ENCODE measurements at regions not wholly inside any gene's neighbourhood (a gene's known extent, or its start where the extent isn't known, plus 50 kb on each side); places are given as distances from the start of the nearest gene placed in this dataset.

- Histone ChIP-seq H3K9me3 (ENCODE audit: control insufficient read depth, insufficient read depth, low read depth, low read length) (peaks cover 2% of the 10 kb centered on the region; the same call in 1 of the 2 replicates), H3K4me3 (ENCODE audit: low read depth, low read length) (no peak overlapping the region), H3K36me3 (ENCODE audit: control insufficient read depth in 2 of 2, insufficient read depth in 1 of 2, low read length in 2 of 2) (no peaks in the 10 kb centered on the region), H3K27ac (ENCODE audit: extremely low read depth, low read depth, low read length) (no peak overlapping the region), H3K4me1 (ENCODE audit: control insufficient read depth, insufficient read depth, low read length) (no peaks in the 10 kb centered on the region)
- TF ChIP-seq IKZF3 (tag by site-specific recombination; IDR thresholded peaks at IDR 0.05) (no peak), ZNF202 (tag by site-specific recombination; IDR thresholded peaks at IDR 0.05; ENCODE audit: borderline replicate concordance) (no peak), ZNF837 (tag by site-specific recombination; IDR thresholded peaks at IDR 0.05) (no peak), ZNF654 (tag by site-specific recombination; IDR thresholded peaks at IDR 0.05; ENCODE audit: low read depth) (no peak), ZNF394 (tag by site-specific recombination; IDR thresholded peaks at IDR 0.05; ENCODE audit: borderline replicate concordance) (no peak), ZNF664 (tag by site-specific recombination; IDR thresholded peaks at IDR 0.05) (no peak), OSR2 (tag by site-specific recombination; IDR thresholded peaks at IDR 0.05) (no peak), ZNF561 (tag by site-specific recombination; IDR thresholded peaks at IDR 0.05; ENCODE audit: borderline replicate concordance) (no peak), ZNF580 (tag by site-specific recombination; IDR thresholded peaks at IDR 0.05) (no peak), ZFP69B (tag by site-specific recombination; IDR thresholded peaks at IDR 0.05) (no peak), ZNF155 (tag by site-specific recombination; IDR thresholded peaks at IDR 0.05) (no peak), ZNF544 (tag by site-specific recombination; IDR thresholded peaks at IDR 0.05) (no peak), ZBTB10 (tag by site-specific recombination; IDR thresholded peaks at IDR 0.05) (no peak), ZNF19 (tag by site-specific recombination; IDR thresholded peaks at IDR 0.05; ENCODE audit: low read depth) (no peak), GFI1B (tag by site-specific recombination; IDR thresholded peaks at IDR 0.05) (no peak), BCL11A (tag by site-specific recombination; IDR thresholded peaks at IDR 0.05; ENCODE audit: low read depth) (no peak), EGR2 (tag by site-specific recombination; IDR thresholded peaks at IDR 0.05; ENCODE audit: low read depth) (no peak), ZNF18 (tag by site-specific recombination; IDR thresholded peaks at IDR 0.05) (no peak)
- TF ChIP-seq, protein P1, sequence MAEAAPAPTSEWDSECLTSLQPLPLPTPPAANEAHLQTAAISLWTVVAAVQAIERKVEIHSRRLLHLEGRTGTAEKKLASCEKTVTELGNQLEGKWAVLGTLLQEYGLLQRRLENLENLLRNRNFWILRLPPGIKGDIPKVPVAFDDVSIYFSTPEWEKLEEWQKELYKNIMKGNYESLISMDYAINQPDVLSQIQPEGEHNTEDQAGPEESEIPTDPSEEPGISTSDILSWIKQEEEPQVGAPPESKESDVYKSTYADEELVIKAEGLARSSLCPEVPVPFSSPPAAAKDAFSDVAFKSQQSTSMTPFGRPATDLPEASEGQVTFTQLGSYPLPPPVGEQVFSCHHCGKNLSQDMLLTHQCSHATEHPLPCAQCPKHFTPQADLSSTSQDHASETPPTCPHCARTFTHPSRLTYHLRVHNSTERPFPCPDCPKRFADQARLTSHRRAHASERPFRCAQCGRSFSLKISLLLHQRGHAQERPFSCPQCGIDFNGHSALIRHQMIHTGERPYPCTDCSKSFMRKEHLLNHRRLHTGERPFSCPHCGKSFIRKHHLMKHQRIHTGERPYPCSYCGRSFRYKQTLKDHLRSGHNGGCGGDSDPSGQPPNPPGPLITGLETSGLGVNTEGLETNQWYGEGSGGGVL (tag by site-specific recombination; IDR thresholded peaks at IDR 0.05), result no peak
- ChIA-PET POLR2A (no interaction called here), CTCF (no interaction called here)
These were observed 1183.7 kb downstream of the MRPL39 start for GRCh38 chr21:24423546-24423945.

- no peak overlapping the region for H3K4me3 ChIP-seq (ENCODE audit: low read depth, low read length)
- H3K4me1 ChIP-seq (ENCODE audit: control insufficient read depth, insufficient read depth, low read length), result no peaks in the 10 kb centered on the region
- ChIA-PET POLR2A (no interaction called here), CTCF (no interaction called here)
- no peaks in the 10 kb centered on the region for H3K9me3 ChIP-seq (ENCODE audit: control insufficient read depth, insufficient read depth, low read depth, low read length)
- H3K27ac ChIP-seq (ENCODE audit: extremely low read depth, low read depth, low read length), result no peak overlapping the region
- no peaks in the 10 kb centered on the region for H3K36me3 ChIP-seq (ENCODE audit: control insufficient read depth in 2 of 2, insufficient read depth in 1 of 2, low read length in 2 of 2)
- TF ChIP-seq ZNF404 (tag by site-specific recombination; IDR thresholded peaks at IDR 0.05), result no peak
- TF ChIP-seq ZNF488 (tag by site-specific recombination; IDR thresholded peaks at IDR 0.05), result no peak
- no peak for TF ChIP-seq ZNF843 (tag by site-specific recombination; IDR thresholded peaks at IDR 0.05)
- no peak for TF ChIP-seq ZNF16 (tag by site-specific recombination; IDR thresholded peaks at IDR 0.05; ENCODE audit: low read depth)
- no peak for TF ChIP-seq ZNF664 (tag by site-specific recombination; IDR thresholded peaks at IDR 0.05)
- TF ChIP-seq ZNF335 (tag by site-specific recombination; conservative IDR thresholded peaks at IDR 0.05), result no peak
- TF ChIP-seq OVOL3 (tag by site-specific recombination; IDR thresholded peaks at IDR 0.05), result no peak
- TF ChIP-seq ZNF830 (tag by site-specific recombination; IDR thresholded peaks at IDR 0.05; ENCODE audit: low read depth), result no peak
- no peak for TF ChIP-seq ZNF391 (tag by site-specific recombination; IDR thresholded peaks at IDR 0.05; ENCODE audit: borderline replicate concordance, low read depth)
- no peak for TF ChIP-seq WT1 (tag by site-specific recombination; IDR thresholded peaks at IDR 0.05)
- TF ChIP-seq ZNF350 (tag by site-specific recombination; IDR thresholded peaks at IDR 0.05), result no peak
- TF ChIP-seq ZNF274 (IDR thresholded peaks at IDR 0.05; ENCODE audit: low read length), result no peak
- TF ChIP-seq ZNF274 (tag by site-specific recombination; IDR thresholded peaks at IDR 0.05; ENCODE audit: borderline replicate concordance), result no peak
- no peak for TF ChIP-seq ZNF19 (tag by site-specific recombination; IDR thresholded peaks at IDR 0.05; ENCODE audit: low read depth)
These were observed 1186.6 kb downstream of the MRPL39 start for GRCh38 chr21:24420689-24421088.

All from HEK293 (cell line).